H1 (cell line): ENCODE measurements at regions not wholly inside any gene's neighbourhood (a gene's known extent, or its start where the extent isn't known, plus 50 kb on each side); places are given as distances from the start of the nearest gene placed in this dataset.

Experiments used
- EP300 ChIP-seq, 2 experiments: IDR thresholded peaks; 1 replicate in 1 of 2; 2 replicates in 1 of 2; pipeline ENCODE4 v1.6.1; 2011 to 2012; ENCODE audit warnings: low read depth in 2 of 2, low read length in 2 of 2, mild to moderate bottlenecking in 2 of 2, borderline replicate concordance in 1 of 2, inconsistent platforms in 1 of 2, moderate library complexity in 1 of 2
- GABPA ChIP-seq: IDR thresholded peaks from 2 replicates; pipeline ENCODE4 v1.6.1; 2011; ENCODE audit warnings: mild to moderate bottlenecking, low read length, moderate library complexity, borderline replicate concordance; ENCODE audit not compliant: insufficient read depth
- HDAC6 ChIP-seq: IDR thresholded peaks from one replicate; pipeline ENCODE4 v1.7.1; 2012; ENCODE audit warnings: low read depth, mild to moderate bottlenecking, inconsistent platforms, low read length, moderate library complexity
- RAD21 ChIP-seq, 2 experiments: IDR thresholded peaks in 1 of 2; conservative IDR thresholded peaks in 1 of 2; 2 replicates each; pipeline ENCODE4 v1.6.1; 2011; ENCODE audit warnings: low read depth in 2 of 2, low read length in 2 of 2, improper control_type of control experiment in 1 of 2, inconsistent platforms in 1 of 2, mild to moderate bottlenecking in 1 of 2, moderate library complexity in 1 of 2
- SP4 ChIP-seq: IDR thresholded peaks from 2 replicates; pipeline ENCODE4 v1.6.1; 2012; ENCODE audit warnings: low read length, inconsistent platforms
- YY1 ChIP-seq: IDR thresholded peaks from 2 replicates; pipeline ENCODE4 v1.6.1; 2011; ENCODE audit warnings: low read depth, mild to moderate bottlenecking, low read length
- TF ChIP-seq, protein P1 (sequence below): fragments of 300-600 bp; sonication (generic); IDR thresholded peaks from 2 replicates; pipeline ENCODE4 v1.7.1; 2012; ENCODE audit warnings: low read length, moderate library complexity, mild to moderate bottlenecking, inconsistent platforms; ENCODE audit not compliant: insufficient replicate concordance

DNA sequence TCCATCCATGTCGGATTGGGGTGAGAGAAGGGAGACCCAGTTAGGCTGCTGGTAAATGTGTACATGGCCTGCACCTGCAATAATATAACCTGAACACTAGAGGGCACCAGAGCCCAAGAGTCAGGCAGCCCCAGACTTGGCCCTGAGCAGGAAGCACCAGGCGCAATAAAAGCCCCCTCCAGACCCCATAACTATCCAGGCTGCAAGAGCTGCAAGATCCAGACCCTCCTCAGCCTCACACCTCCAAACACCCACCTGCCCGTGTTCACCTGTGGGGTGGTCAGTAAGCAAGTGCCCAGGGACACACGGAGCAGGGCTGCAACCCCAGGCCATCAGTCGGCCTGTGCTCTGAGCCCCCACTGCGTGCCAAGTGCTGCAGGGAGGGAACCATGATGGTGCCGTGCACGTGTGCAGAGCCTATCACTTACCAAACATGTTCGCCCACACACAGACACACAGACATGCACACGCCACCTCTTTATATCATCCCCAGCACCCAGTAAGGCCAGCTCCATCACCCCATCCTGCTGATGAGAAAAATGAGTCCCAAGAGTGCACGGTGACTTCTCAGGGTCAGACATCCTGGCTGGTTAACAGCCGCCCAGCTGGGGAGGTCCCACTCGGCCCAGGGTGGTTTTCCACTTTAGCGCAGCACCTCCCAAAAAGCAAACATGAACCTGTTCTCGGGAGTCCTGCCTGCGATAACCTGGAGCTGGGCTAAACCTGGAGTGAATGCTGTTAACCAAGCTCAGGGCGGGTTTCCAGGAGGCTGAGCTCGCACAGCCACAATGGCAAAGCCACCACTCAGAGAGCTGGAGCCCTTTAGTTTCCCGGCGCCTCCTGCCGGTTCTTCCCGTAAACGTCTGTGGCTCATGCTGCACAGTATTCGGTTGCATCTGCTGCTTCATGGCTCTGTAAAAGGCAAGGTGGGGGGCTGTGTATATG is 439.8 kb downstream of the SOX9 start:
- TF ChIP-seq GABPA (no peak), EP300 (IDR thresholded peaks at IDR 0.05; ENCODE audit: borderline replicate concordance in 1 of 2, low read depth in 2 of 2, low read length in 2 of 2) (no peak), SP4 (no peak), HDAC6 (no peak), YY1 (no peak), RAD21 (IDR thresholded peaks at IDR 0.05 in 1 of 2, conservative IDR thresholded peaks at IDR 0.05 in 1 of 2; ENCODE audit: low read depth in 2 of 2, low read length in 2 of 2) (peak; percentile 95)
- TF ChIP-seq, protein P1, sequence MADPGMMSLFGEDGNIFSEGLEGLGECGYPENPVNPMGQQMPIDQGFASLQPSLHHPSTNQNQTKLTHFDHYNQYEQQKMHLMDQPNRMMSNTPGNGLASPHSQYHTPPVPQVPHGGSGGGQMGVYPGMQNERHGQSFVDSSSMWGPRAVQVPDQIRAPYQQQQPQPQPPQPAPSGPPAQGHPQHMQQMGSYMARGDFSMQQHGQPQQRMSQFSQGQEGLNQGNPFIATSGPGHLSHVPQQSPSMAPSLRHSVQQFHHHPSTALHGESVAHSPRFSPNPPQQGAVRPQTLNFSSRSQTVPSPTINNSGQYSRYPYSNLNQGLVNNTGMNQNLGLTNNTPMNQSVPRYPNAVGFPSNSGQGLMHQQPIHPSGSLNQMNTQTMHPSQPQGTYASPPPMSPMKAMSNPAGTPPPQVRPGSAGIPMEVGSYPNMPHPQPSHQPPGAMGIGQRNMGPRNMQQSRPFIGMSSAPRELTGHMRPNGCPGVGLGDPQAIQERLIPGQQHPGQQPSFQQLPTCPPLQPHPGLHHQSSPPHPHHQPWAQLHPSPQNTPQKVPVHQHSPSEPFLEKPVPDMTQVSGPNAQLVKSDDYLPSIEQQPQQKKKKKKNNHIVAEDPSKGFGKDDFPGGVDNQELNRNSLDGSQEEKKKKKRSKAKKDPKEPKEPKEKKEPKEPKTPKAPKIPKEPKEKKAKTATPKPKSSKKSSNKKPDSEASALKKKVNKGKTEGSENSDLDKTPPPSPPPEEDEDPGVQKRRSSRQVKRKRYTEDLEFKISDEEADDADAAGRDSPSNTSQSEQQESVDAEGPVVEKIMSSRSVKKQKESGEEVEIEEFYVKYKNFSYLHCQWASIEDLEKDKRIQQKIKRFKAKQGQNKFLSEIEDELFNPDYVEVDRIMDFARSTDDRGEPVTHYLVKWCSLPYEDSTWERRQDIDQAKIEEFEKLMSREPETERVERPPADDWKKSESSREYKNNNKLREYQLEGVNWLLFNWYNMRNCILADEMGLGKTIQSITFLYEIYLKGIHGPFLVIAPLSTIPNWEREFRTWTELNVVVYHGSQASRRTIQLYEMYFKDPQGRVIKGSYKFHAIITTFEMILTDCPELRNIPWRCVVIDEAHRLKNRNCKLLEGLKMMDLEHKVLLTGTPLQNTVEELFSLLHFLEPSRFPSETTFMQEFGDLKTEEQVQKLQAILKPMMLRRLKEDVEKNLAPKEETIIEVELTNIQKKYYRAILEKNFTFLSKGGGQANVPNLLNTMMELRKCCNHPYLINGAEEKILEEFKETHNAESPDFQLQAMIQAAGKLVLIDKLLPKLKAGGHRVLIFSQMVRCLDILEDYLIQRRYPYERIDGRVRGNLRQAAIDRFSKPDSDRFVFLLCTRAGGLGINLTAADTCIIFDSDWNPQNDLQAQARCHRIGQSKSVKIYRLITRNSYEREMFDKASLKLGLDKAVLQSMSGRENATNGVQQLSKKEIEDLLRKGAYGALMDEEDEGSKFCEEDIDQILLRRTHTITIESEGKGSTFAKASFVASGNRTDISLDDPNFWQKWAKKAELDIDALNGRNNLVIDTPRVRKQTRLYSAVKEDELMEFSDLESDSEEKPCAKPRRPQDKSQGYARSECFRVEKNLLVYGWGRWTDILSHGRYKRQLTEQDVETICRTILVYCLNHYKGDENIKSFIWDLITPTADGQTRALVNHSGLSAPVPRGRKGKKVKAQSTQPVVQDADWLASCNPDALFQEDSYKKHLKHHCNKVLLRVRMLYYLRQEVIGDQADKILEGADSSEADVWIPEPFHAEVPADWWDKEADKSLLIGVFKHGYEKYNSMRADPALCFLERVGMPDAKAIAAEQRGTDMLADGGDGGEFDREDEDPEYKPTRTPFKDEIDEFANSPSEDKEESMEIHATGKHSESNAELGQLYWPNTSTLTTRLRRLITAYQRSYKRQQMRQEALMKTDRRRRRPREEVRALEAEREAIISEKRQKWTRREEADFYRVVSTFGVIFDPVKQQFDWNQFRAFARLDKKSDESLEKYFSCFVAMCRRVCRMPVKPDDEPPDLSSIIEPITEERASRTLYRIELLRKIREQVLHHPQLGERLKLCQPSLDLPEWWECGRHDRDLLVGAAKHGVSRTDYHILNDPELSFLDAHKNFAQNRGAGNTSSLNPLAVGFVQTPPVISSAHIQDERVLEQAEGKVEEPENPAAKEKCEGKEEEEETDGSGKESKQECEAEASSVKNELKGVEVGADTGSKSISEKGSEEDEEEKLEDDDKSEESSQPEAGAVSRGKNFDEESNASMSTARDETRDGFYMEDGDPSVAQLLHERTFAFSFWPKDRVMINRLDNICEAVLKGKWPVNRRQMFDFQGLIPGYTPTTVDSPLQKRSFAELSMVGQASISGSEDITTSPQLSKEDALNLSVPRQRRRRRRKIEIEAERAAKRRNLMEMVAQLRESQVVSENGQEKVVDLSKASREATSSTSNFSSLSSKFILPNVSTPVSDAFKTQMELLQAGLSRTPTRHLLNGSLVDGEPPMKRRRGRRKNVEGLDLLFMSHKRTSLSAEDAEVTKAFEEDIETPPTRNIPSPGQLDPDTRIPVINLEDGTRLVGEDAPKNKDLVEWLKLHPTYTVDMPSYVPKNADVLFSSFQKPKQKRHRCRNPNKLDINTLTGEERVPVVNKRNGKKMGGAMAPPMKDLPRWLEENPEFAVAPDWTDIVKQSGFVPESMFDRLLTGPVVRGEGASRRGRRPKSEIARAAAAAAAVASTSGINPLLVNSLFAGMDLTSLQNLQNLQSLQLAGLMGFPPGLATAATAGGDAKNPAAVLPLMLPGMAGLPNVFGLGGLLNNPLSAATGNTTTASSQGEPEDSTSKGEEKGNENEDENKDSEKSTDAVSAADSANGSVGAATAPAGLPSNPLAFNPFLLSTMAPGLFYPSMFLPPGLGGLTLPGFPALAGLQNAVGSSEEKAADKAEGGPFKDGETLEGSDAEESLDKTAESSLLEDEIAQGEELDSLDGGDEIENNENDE: no peak
